ENCODE measurements at regions not wholly inside any gene's neighbourhood (a gene's known extent, or its start where the extent isn't known, plus 50 kb on each side); places are given as distances from the start of the nearest gene placed in this dataset.

DNA sequence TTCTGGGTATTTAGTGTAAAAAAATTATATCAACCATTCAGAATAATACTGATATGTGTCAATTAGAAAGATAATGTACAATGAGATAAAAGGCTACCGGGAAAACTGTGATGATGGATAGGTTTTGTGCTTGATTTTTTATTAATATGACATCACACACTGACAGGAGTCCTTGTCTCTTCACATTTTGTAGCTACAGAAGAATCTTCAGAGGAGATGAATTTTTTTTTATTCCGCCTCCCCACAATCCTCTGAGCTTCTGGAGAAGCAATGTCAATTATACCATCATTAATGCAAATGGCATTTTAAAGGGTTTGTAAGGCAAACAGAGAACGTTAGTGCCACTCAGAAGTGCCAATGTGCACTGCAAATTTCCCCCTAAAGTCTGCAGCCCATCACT, 131.7 kb upstream of the CCNG1 start:
- H3K4me1 ChIP-seq (ENCODE audit: insufficient read depth) = no peaks in the 10 kb centered on the region
- TF ChIP-seq, protein P1, sequence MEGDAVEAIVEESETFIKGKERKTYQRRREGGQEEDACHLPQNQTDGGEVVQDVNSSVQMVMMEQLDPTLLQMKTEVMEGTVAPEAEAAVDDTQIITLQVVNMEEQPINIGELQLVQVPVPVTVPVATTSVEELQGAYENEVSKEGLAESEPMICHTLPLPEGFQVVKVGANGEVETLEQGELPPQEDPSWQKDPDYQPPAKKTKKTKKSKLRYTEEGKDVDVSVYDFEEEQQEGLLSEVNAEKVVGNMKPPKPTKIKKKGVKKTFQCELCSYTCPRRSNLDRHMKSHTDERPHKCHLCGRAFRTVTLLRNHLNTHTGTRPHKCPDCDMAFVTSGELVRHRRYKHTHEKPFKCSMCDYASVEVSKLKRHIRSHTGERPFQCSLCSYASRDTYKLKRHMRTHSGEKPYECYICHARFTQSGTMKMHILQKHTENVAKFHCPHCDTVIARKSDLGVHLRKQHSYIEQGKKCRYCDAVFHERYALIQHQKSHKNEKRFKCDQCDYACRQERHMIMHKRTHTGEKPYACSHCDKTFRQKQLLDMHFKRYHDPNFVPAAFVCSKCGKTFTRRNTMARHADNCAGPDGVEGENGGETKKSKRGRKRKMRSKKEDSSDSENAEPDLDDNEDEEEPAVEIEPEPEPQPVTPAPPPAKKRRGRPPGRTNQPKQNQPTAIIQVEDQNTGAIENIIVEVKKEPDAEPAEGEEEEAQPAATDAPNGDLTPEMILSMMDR (IDR thresholded peaks at IDR 0.05; ENCODE audit: poor library complexity) = no peak
- TF ChIP-seq EZH2phosphoT487 (IDR thresholded peaks at IDR 0.05; ENCODE audit: low read depth, severe bottlenecking, unreplicated experiment) (no peak), EZH2 (IDR thresholded peaks at IDR 0.05; ENCODE audit: borderline replicate concordance) (no peak)
- no peaks in the 10 kb centered on the region for H3K9me2 ChIP-seq (replicated peaks; ENCODE audit: insufficient read depth)
- WGBS (ENCODE audit: low lambda C conversion rate, missing lambda C conversion rate) = 69% methylated on average over 3 of the region's 3 CpGs
- no peaks in the 10 kb centered on the region for H3K36me3 ChIP-seq (replicated peaks; ENCODE audit: insufficient read depth, low read depth)
- DNase-seq (ENCODE audit: low spot score) = no peak
- no peaks in the 10 kb centered on the region for H3K79me2 ChIP-seq
- H3K4me3 ChIP-seq = no peak overlapping the region
- no peak overlapping the region for H3K4me2 ChIP-seq
- no peaks in the 10 kb centered on the region for H3K9me3 ChIP-seq (ENCODE audit: low read depth)
- no peaks in the 10 kb centered on the region for H3K27me3 ChIP-seq
- H2AFZ ChIP-seq = no peak overlapping the region
- H3K27ac ChIP-seq = no peak overlapping the region
- no peaks in the 10 kb centered on the region for H4K20me1 ChIP-seq (ENCODE audit: insufficient read depth, poor library complexity, severe bottlenecking)

- Histone ChIP-seq H3K36me3 (replicated peaks; ENCODE audit: insufficient read depth, low read depth) (no peaks in the 10 kb centered on the region), H2AFZ (no peak overlapping the region), H3K4me3 (no peak overlapping the region), H4K20me1 (ENCODE audit: insufficient read depth, poor library complexity, severe bottlenecking) (no peaks in the 10 kb centered on the region), H3K9me3 (ENCODE audit: low read depth) (no peaks in the 10 kb centered on the region), H3K4me1 (ENCODE audit: insufficient read depth) (no peaks in the 10 kb centered on the region), H3K27me3 (no peaks in the 10 kb centered on the region), H3K27ac (no peak overlapping the region), H3K4me2 (no peak overlapping the region), H3K9me2 (replicated peaks; ENCODE audit: insufficient read depth) (no peaks in the 10 kb centered on the region), H3K79me2 (no peaks in the 10 kb centered on the region)
- TF ChIP-seq, protein P1 (IDR thresholded peaks at IDR 0.05; ENCODE audit: poor library complexity) = peak; percentile 37
- TF ChIP-seq EZH2phosphoT487 (IDR thresholded peaks at IDR 0.05; ENCODE audit: low read depth, severe bottlenecking, unreplicated experiment) (no peak), EZH2 (IDR thresholded peaks at IDR 0.05; ENCODE audit: borderline replicate concordance) (no peak)
- peak; percentile 8 for DNase-seq (ENCODE audit: low spot score)
- 47% methylated on average over 2 of the region's 2 CpGs for WGBS (ENCODE audit: low lambda C conversion rate, missing lambda C conversion rate)
Observed at GRCh38 chr5:163306421-163306820, 131.0 kb upstream of the CCNG1 start.

- no peaks in the 10 kb centered on the region for H3K9me3 ChIP-seq (ENCODE audit: low read depth)
- 89% methylated on average over 2 of the region's 2 CpGs for WGBS (ENCODE audit: low lambda C conversion rate, missing lambda C conversion rate)
- no peak overlapping the region for H3K27ac ChIP-seq
- no peak overlapping the region for H3K4me3 ChIP-seq
- no peaks in the 10 kb centered on the region for H3K27me3 ChIP-seq
- H3K79me2 ChIP-seq = no peaks in the 10 kb centered on the region
- TF ChIP-seq EZH2phosphoT487 (IDR thresholded peaks at IDR 0.05; ENCODE audit: low read depth, severe bottlenecking, unreplicated experiment) = no peak
- no peak for TF ChIP-seq EZH2 (IDR thresholded peaks at IDR 0.05; ENCODE audit: borderline replicate concordance)
- TF ChIP-seq, protein P1 (IDR thresholded peaks at IDR 0.05; ENCODE audit: poor library complexity) = no peak
- no peaks in the 10 kb centered on the region for H3K9me2 ChIP-seq (replicated peaks; ENCODE audit: insufficient read depth)
- no peak for DNase-seq (ENCODE audit: low spot score)
- no peaks in the 10 kb centered on the region for H3K36me3 ChIP-seq (replicated peaks; ENCODE audit: insufficient read depth, low read depth)
- H3K4me1 ChIP-seq (ENCODE audit: insufficient read depth) = no peaks in the 10 kb centered on the region
- H2AFZ ChIP-seq = no peak overlapping the region
- no peak overlapping the region for H3K4me2 ChIP-seq
- H4K20me1 ChIP-seq (ENCODE audit: insufficient read depth, poor library complexity, severe bottlenecking) = no peaks in the 10 kb centered on the region
Observed at GRCh38 chr5:163309914-163310313, 127.5 kb upstream of the CCNG1 start.

DNA sequence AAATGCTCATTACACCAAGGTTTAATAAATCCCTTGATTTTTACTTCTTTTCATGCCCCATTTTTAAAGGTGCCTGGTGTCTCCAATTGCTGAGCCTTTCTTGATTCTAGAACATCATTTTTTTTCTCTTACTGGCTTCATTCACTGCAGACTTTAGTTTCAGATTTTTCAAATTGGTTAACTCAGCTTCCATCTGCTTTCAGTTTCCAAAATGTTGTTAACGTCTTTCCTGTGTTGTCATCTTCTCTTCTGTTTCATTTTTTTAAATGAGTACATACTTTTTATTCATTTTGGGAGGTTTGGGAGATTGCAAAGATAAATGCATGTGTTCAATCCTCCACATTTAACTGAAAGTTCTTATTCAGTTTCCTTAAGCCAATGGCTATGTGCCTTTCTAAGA, 126.4 kb upstream of the CCNG1 start:
- H3K4me1 ChIP-seq (ENCODE audit: insufficient read depth) = no peaks in the 10 kb centered on the region
- H3K79me2 ChIP-seq = no peaks in the 10 kb centered on the region
- WGBS (ENCODE audit: low lambda C conversion rate, missing lambda C conversion rate) = 67% methylated on average over 1 of the region's 1 CpG
- no peak overlapping the region for H3K27ac ChIP-seq
- no peaks in the 10 kb centered on the region for H3K9me3 ChIP-seq (ENCODE audit: low read depth)
- DNase-seq (ENCODE audit: low spot score) = no peak
- H3K36me3 ChIP-seq (replicated peaks; ENCODE audit: insufficient read depth, low read depth) = no peaks in the 10 kb centered on the region
- H3K4me2 ChIP-seq = no peak overlapping the region
- no peak overlapping the region for H3K4me3 ChIP-seq
- no peaks in the 10 kb centered on the region for H3K27me3 ChIP-seq
- H3K9me2 ChIP-seq (replicated peaks; ENCODE audit: insufficient read depth) = no peaks in the 10 kb centered on the region
- no peaks in the 10 kb centered on the region for H4K20me1 ChIP-seq (ENCODE audit: insufficient read depth, poor library complexity, severe bottlenecking)
- TF ChIP-seq, protein P1 (IDR thresholded peaks at IDR 0.05; ENCODE audit: poor library complexity) = no peak
- TF ChIP-seq EZH2phosphoT487 (IDR thresholded peaks at IDR 0.05; ENCODE audit: low read depth, severe bottlenecking, unreplicated experiment) = no peak
- no peak for TF ChIP-seq EZH2 (IDR thresholded peaks at IDR 0.05; ENCODE audit: borderline replicate concordance)
- no peak overlapping the region for H2AFZ ChIP-seq
